ENCODE measurements at regions not wholly inside any gene's neighbourhood (a gene's known extent, or its start where the extent isn't known, plus 50 kb on each side); places are given as distances from the start of the nearest gene placed in this dataset.

GRCh38 chr12:4091016-4091743 lies 182.4 kb upstream of the CCND2 start:
- no peak for DNase-seq

DNA sequence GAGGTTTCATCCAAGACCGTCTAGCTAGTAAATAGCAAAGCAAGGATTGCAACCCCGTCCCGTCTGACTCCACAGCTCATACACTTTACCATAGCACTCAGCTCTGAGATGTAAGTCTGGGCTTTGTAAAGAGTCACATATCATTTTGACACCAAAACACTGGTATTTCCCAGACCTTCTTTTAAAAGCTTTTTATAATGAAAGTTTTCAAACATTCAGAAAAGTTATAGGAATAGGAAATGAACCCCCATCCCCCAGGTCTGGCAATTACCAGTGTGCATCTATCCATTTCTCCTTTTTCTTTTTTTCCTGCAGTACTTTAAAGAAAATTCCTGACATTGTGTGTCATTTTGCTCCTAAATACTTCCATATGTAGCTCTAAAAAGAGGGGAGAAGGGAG lies 183.6 kb upstream of the CCND2 start:
- no peak for DNase-seq

- no peak for DNase-seq
Observed at GRCh38 chr12:4089121-4089606, 184.4 kb upstream of the CCND2 start.

DNA sequence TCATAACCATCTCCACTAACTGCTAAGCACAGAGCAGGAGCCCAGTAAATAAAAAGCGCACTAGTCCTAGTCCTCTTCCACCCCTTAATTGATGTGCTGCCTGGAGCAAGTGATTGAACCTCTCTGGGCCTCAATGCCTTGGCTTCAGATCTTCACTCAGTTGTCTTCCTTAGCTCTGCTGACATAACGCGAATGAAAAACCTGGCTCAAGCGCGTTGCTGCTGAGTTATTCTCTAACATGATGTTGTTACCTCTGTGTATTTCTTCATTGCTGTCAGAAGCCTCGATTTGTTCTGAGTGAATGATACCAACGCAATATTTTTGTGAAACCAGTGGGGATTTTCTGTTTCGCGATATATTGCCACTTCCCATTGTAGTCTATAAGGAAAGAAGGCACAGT lies 185.1 kb upstream of the CCND2 start:
- DNase-seq = no peak

- no peak for DNase-seq
Observed at GRCh38 chr12:4086481-4086880, 187.1 kb upstream of the CCND2 start.

- no peak for DNase-seq
Observed at GRCh38 chr12:4084573-4084972, 189.0 kb upstream of the CCND2 start.

GRCh38 chr12:4082809-4083403 lies 190.7 kb upstream of the CCND2 start:
- no peak for DNase-seq

- DNase-seq = no peak
Observed at GRCh38 chr12:4080213-4080612, 193.3 kb upstream of the CCND2 start.

- DNase-seq = no peak
Observed at GRCh38 chr12:4074129-4074528, 199.4 kb upstream of the CCND2 start.

GRCh38 chr12:4069670-4070010 lies 196.4 kb upstream of the PARP11 start:
- DNase-seq = no peak

DNA sequence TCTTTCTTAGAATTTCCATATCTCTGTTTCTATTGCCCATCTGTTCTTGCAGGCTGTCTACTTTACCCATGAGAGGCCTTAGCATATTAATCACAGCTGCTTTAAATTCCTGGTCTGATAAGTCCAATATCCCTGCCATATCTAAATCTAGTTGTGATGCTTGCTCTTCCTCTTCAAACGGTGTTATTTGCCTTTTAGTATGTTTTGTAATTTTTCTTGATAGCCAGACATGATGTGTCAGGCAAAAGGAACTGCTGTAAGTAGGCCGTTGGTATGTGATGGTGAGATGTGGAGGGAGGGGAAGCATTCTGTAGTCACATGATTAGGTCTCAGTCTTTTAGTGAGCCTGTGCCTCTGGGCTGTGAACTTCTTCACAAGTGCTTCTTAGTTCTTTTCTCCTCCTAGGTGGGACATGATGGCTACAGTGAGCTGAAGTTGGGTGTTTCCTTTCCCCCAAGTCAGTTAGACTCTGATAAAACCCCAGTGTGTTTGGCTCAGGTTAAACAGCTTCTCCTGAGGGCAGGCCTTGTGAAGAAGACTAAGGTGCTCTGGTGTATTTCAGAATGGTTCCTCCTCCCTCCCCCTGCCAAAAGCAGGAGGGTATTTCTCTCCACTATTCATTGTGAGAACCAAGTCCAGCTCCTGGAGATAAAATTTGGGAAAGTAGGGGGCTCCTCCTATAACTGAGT lies 195.9 kb upstream of the PARP11 start:
- DNase-seq = no peak

- no peak for DNase-seq
Observed at GRCh38 chr12:4064008-4064407, 190.8 kb upstream of the PARP11 start.

DNA sequence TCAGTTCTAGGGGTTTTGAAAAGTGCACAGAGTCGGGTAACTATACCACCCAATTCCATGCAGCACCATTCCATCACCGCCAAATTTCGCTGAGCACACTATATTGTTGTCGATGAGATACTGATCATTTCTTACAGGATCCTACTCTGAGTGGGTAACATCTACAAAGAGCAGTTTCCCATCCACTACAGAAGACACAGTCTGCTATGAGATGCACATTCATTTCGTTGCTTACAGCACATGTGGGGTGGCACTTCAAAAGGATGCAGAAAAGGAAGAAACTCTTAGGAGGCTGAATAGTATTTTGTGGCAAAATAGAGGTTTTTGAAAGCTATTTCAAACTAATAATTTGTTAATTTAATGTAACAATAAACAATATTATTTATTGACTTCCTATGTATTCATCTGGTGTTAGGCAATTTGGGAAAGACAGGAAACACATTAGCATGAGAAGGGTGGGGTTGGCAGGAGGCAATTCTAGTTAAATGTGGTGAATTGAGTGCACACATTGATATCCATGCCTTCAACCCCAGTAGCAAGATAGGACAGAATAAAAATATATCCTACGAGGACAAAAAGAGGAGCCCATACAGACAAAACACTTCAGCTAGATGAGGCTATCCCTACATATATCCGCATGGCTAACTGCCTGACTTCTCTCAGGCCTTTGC lies 186.8 kb upstream of the PARP11 start:
- no peak for DNase-seq

GRCh38 chr12:4056910-4057845 lies 184.0 kb upstream of the PARP11 start:
- no peak for DNase-seq

GRCh38 chr12:4054630-4055029 lies 181.4 kb upstream of the PARP11 start:
- DNase-seq = no peak

DNA sequence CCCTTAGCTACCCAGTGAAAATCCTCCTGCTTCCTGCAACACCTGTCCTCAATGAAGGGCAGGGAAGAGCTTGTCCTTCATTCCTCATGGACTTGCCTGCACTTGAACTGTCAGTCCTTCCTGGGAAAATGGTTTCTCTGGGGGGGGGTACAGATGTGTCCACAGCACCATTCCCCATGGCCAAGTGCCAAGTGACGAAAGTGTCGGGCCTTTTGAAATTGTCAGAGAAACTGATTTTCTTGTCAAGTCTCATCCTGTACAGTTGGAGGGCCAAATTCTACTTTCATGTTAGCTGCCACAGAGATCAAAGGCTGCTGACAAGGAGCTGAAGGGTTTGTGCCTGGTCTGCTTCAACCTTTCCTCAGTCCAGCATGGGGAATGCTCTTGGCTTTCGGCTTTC lies 179.5 kb upstream of the PARP11 start:
- DNase-seq = no peak

DNA sequence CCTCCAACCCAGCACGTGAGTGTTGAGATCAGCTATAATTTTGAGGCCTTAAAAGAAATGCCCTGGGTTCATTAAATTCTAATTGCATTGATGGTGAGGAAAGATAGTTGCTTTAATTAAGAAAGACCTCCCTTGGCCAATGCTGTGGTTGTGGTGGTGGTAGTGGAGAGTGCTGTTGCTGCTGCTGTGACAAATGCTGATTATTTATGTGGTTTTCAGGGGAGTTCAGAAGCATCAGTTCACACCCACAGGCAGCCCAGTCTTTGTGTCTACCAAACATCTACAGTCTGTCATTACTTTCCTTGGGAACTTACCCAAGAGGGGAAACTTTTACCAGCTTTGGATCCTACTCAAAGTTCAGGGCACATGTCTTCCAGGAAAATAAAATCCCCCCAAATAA lies 178.4 kb upstream of the PARP11 start:
- no peak for DNase-seq

GRCh38 chr12:4050340-4050739 lies 177.1 kb upstream of the PARP11 start:
- DNase-seq = no peak

GRCh38 chr12:4049298-4050080 lies 176.3 kb upstream of the PARP11 start:
- no peak for DNase-seq

DNA sequence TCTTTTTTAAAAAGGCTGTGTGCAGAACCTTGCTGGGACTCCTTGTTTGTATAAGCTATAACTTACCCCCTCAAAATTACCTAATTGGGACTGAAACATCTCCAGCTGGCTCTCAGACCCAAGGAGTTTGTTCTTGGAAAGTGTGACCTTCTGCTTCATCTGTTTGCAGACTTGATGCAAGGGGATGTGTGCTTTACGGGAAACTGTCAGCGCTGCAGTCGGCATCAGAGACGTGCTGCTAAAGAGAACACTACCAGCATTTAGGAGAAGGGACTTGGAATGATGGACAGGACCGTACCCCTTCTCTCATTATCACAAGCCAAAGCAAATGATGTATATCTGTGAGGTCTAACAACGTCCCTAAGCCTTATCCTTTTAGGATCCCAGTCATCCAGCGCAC lies 174.2 kb upstream of the PARP11 start:
- no peak for DNase-seq

- DNase-seq = no peak
Observed at GRCh38 chr12:4046495-4046840, 173.3 kb upstream of the PARP11 start.

All from NCI-H510A treated with DMSO at 0.1 percent for 48 hours (cell line).